K562 (cell line): ENCODE measurements at regions not wholly inside any gene's neighbourhood (a gene's known extent, or its start where the extent isn't known, plus 50 kb on each side); places are given as distances from the start of the nearest gene placed in this dataset.

Experiments used
- ATAC-seq: fragments of 200-7000 bp; cut with Tn5 transposase; 3 replicates; pipeline ENCODE4 v1.9.1; 2020; ENCODE audit warnings: moderate library complexity
- BruUV-seq: library from RNA; stranded (reverse); fragments of 400-500 nt; replicated peaks from 2 replicates; lab custom pipeline; 2021; lab: Mats Ljungman, UMichigan
- CTCF ChIA-PET: fragments of 300-600 bp; formaldehyde crosslinking; extraction: SDS; loops from one replicate; lab custom pipeline; 2021; ENCODE audit warnings: low intra/inter-chr PET ratio; lab: Yijun Ruan, JAX
- POLR2A ChIA-PET: fragments of 300-600, 350-650 bp; sonication (Branson Sonifier 250); formaldehyde crosslinking; extraction: SDS; loops from one replicate; lab custom pipeline; 2021; ENCODE audit warnings: antibody characterized with exemption, inconsistent platforms; lab: Yijun Ruan, JAX
- DNase-seq, 4 experiments: peaks; one replicate each; pipeline versions ENCODE4 v3.0.0 to v3.0.0-alpha.2; 2011 to 2018; ENCODE audit warnings: low spot score in 3 of 4, mixed read lengths in 3 of 4; ENCODE audit errors: extremely low read depth in 1 of 4
- FAIRE-seq: peaks from 2 replicates; lab custom pipeline; 2011; peaks lifted over from hg19 to GRCh38; lab: Jason Lieb, UNC
- H2AFZ ChIP-seq: 2 replicates; pipeline ENCODE4 v1.6.0; 2011; ENCODE audit warnings: low read depth, low read length, control low read depth, inconsistent platforms
- H3K27ac ChIP-seq: fragments of 200-600 bp; 3 replicates; pipeline ENCODE4 v1.8.0; 2011; ENCODE audit warnings: low read depth, mild to moderate bottlenecking, control low read depth, inconsistent platforms, low read length, moderate library complexity, mixed read lengths; ENCODE audit errors: extremely low read depth
- H3K27me3 ChIP-seq, 2 experiments: fragments of 300-600 bp in 1 of 2; 2 replicates in 1 of 2; 3 replicates in 1 of 2; pipeline versions ENCODE4 v1.6.0 to v1.8.0; 2011; ENCODE audit warnings: inconsistent platforms in 2 of 2, low read length in 2 of 2, mild to moderate bottlenecking in 1 of 2, mixed read lengths in 1 of 2, moderate library complexity in 1 of 2; ENCODE audit not compliant: control insufficient read depth in 2 of 2, insufficient read depth in 2 of 2
- H3K36me3 ChIP-seq: fragments of 300-600 bp; 3 replicates; pipeline ENCODE4 v1.8.0; 2011; ENCODE audit warnings: mild to moderate bottlenecking, low read length, inconsistent platforms; ENCODE audit not compliant: control insufficient read depth, insufficient read depth
- H3K4me1 ChIP-seq, 2 experiments: fragments of 200-600 bp in 1 of 2; replicated peaks in 1 of 2; 2 replicates in 1 of 2; 3 replicates in 1 of 2; pipeline versions ENCODE4 v1.5.1 to v1.8.0; 2011; ENCODE audit warnings: inconsistent platforms in 2 of 2, low read length in 2 of 2, mild to moderate bottlenecking in 1 of 2, mixed read lengths in 1 of 2, moderate library complexity in 1 of 2; ENCODE audit not compliant: control insufficient read depth in 2 of 2, insufficient read depth in 2 of 2
- H3K4me2 ChIP-seq: 2 replicates; pipeline ENCODE4 v1.6.1; 2011; ENCODE audit warnings: low read length, control low read depth, inconsistent platforms, mixed read lengths; ENCODE audit not compliant: insufficient read depth
- H3K4me3 ChIP-seq: fragments of 200-600 bp; sonication (generic), shearing (Covaris generic); 2 replicates; pipeline ENCODE4 v1.5.1; 2016; ENCODE audit warnings: control low read depth, inconsistent platforms
- H3K79me2 ChIP-seq: fragments of 200-600 bp; 3 replicates; pipeline ENCODE4 v1.8.0; 2011; ENCODE audit warnings: low read length, inconsistent platforms; ENCODE audit not compliant: control insufficient read depth, insufficient read depth
- H3K9ac ChIP-seq, 2 experiments: 2 replicates each; pipeline versions ENCODE4 v1.6.0 to v1.6.1; 2011; ENCODE audit warnings: low read depth in 2 of 2, low read length in 2 of 2, control low read depth in 1 of 2, inconsistent platforms in 1 of 2, mild to moderate bottlenecking in 1 of 2, mixed read lengths in 1 of 2; ENCODE audit not compliant: insufficient read depth in 1 of 2
- H3K9me1 ChIP-seq: one replicate; pipeline ENCODE4 v1.6.0; 2011; ENCODE audit warnings: inconsistent platforms, mild to moderate bottlenecking, low read length, moderate library complexity; ENCODE audit not compliant: control insufficient read depth, insufficient read depth
- H3K9me3 ChIP-seq: replicated peaks from 2 replicates; pipeline ENCODE4 v1.5.1; 2011; ENCODE audit warnings: low read depth, low read length, inconsistent platforms; ENCODE audit not compliant: control insufficient read depth, insufficient read depth
- H4K20me1 ChIP-seq: replicated peaks from 2 replicates; pipeline ENCODE4 v1.6.1; 2011; ENCODE audit warnings: low read length, inconsistent platforms, mixed read lengths; ENCODE audit not compliant: control insufficient read depth, insufficient read depth
- ELF2 ChIP-seq: fragments of 250-450 bp; sonication (Bioruptor Pico); IDR thresholded peaks from 2 replicates; pipeline ENCODE4 v1.5.0; 2021; ENCODE audit warnings: mild to moderate bottlenecking
- ELK3 ChIP-seq: fragments of 450-650 bp; formaldehyde crosslinking; IDR thresholded peaks from 2 replicates; pipeline ENCODE4 v1.4.0; 2020; ENCODE audit warnings: mild to moderate bottlenecking
- FOXA1 ChIP-seq: fragments of 450-650 bp; IDR thresholded peaks from 2 replicates; pipeline ENCODE4 v1.6.1; 2016; ENCODE audit warnings: mild to moderate bottlenecking, borderline replicate concordance
- HOMEZ ChIP-seq: fragments of 250-450 bp; sonication (Bioruptor Pico); IDR thresholded peaks from 2 replicates; pipeline ENCODE4 v1.4.0; 2020; ENCODE audit warnings: mild to moderate bottlenecking, moderate library complexity
- MCM3 ChIP-seq: fragments of 450-650 bp; IDR thresholded peaks from 2 replicates; pipeline ENCODE4 v1.6.1; 2016
- NR3C1 ChIP-seq: sonication (generic); formaldehyde crosslinking; IDR thresholded peaks from 2 replicates; pipeline ENCODE4 v1.8.1; 2022; ENCODE audit warnings: missing genetic modification reagents
- PATZ1 ChIP-seq: fragments of 250-450 bp; sonication (Bioruptor Pico); IDR thresholded peaks from 2 replicates; pipeline ENCODE4 v1.5.0; 2020; ENCODE audit warnings: mild to moderate bottlenecking, borderline replicate concordance
- TAF9B ChIP-seq: fragments of 450-650 bp; IDR thresholded peaks from 2 replicates; pipeline ENCODE4 v1.6.1; 2018; ENCODE audit warnings: mild to moderate bottlenecking; ENCODE audit not compliant: partially characterized antibody
- THRAP3 ChIP-seq: fragments of 450-650 bp; IDR thresholded peaks from 2 replicates; pipeline ENCODE4 v1.6.1; 2016; ENCODE audit warnings: mild to moderate bottlenecking, inconsistent platforms, borderline replicate concordance
- TOE1 ChIP-seq, 2 experiments: fragments of 450-650 bp in 1 of 2; sonication (generic) in 1 of 2; formaldehyde crosslinking in 1 of 2; IDR thresholded peaks; 2 replicates each; pipeline versions ENCODE4 v1.7.1 to v1.8.0; 2016 to 2022; ENCODE audit warnings: borderline replicate concordance in 2 of 2, mild to moderate bottlenecking in 2 of 2, antibody characterized with exemption in 1 of 2, inconsistent platforms in 1 of 2, low read depth in 1 of 2, missing genetic modification reagents in 1 of 2, moderate library complexity in 1 of 2
- YBX1 ChIP-seq: fragments of 450-650 bp; IDR thresholded peaks from 2 replicates; pipeline ENCODE4 v1.7.1; 2016; ENCODE audit warnings: mild to moderate bottlenecking
- ZFP91 ChIP-seq: sonication (generic); formaldehyde crosslinking; IDR thresholded peaks from 2 replicates; pipeline ENCODE4 v1.8.0; 2022; ENCODE audit warnings: mild to moderate bottlenecking, missing genetic modification reagents
- ZNF311 ChIP-seq: fragments of 250-450 bp; sonication (Bioruptor Pico); IDR thresholded peaks from 2 replicates; pipeline ENCODE4 v1.4.0; 2020; ENCODE audit warnings: mild to moderate bottlenecking, moderate library complexity
- ZNF699 ChIP-seq: fragments of 250-450 bp; sonication (Bioruptor Pico); IDR thresholded peaks from 2 replicates; pipeline ENCODE4 v1.8.0; 2021; ENCODE audit warnings: mild to moderate bottlenecking, moderate library complexity; ENCODE audit not compliant: insufficient replicate concordance
- ZNF707 ChIP-seq: fragments of 250-450 bp; sonication (Bioruptor Pico); conservative IDR thresholded peaks from 2 replicates; pipeline ENCODE4 v1.8.0; 2022; ENCODE audit warnings: inconsistent platforms, mild to moderate bottlenecking, moderate library complexity
- WGBS: fragments of 100-300 bp; shearing (Covaris generic); methylation state at CpG from one replicate; pipeline ENCODE4 v1.1.6; 2016; ENCODE audit warnings: low coverage, mixed read lengths; ENCODE audit not compliant: insufficient coverage; ENCODE audit errors: missing lambda C conversion rate; 5-methylcytosine and 5-hydroxymethylcytosine counted together
- in situ Hi-C: fragments of 300-500 bp; cut with MboI; formaldehyde crosslinking; loops from 4 replicates; pipeline ENCODE4 v1.15.0; 2018; ENCODE audit warnings: inconsistent platforms, mixed read lengths
- intact Hi-C: fragments of 100-400 bp; cut with micrococcal nuclease; formaldehyde crosslinking; loops from 2 replicates; pipeline ENCODE4 v1.14.2; 2022

GRCh38 chr13:105962080-105962479 is 573.4 kb downstream of the EFNB2 start:
- no peak for DNase-seq
- intact Hi-C loops (no loop called here), in situ Hi-C loops (no loop called here)
- Histone ChIP-seq H3K27ac (no peak overlapping the region), H4K20me1 (no peaks in the 10 kb centered on the region), H3K4me1 (no peaks in the 10 kb centered on the region), H3K36me3 (no peaks in the 10 kb centered on the region), H2AFZ (no peak overlapping the region), H3K9me3 (no peaks in the 10 kb centered on the region), H3K9ac (no peak overlapping the region), H3K27me3 (no peaks in the 10 kb centered on the region), H3K79me2 (no peaks in the 10 kb centered on the region), H3K4me2 (no peak overlapping the region), H3K9me1 (no peaks in the 10 kb centered on the region), H3K4me3 (no peak overlapping the region)
- POLR2A ChIA-PET, result no interaction called here
- CTCF ChIA-PET, result no interaction called here
- TF ChIP-seq TAF9B, result no peak
- TF ChIP-seq PATZ1 (CRISPR knock-in tag), result no peak
- no peak for TF ChIP-seq ELF2
- no peak for TF ChIP-seq ELK3 (CRISPR knock-in tag)
- TF ChIP-seq ZNF707 (CRISPR knock-in tag), result no peak
- TF ChIP-seq FOXA1, result no peak
- TF ChIP-seq ZNF699 (CRISPR knock-in tag), result no peak
- no peak for TF ChIP-seq TOE1 (IDR thresholded peaks at IDR 0.05; ENCODE audit: borderline replicate concordance)
- TF ChIP-seq TOE1 (CRISPR knock-in tag; IDR thresholded peaks at IDR 0.05; ENCODE audit: borderline replicate concordance, low read depth), result no peak
- TF ChIP-seq ZFP91 (CRISPR knock-in tag), result no peak
- TF ChIP-seq YBX1, result no peak
- TF ChIP-seq NR3C1 (CRISPR knock-in tag), result no peak
- no peak for TF ChIP-seq HOMEZ (CRISPR knock-in tag)
- no peak for TF ChIP-seq MCM3
- no peak for TF ChIP-seq ZNF311
- no peak for TF ChIP-seq THRAP3
- FAIRE-seq, result no peak
- BruUV-seq, result no TSS peak
- WGBS, result 2% methylated on average over 7 of the region's 7 CpGs
- no peak for ATAC-seq
